Islet precursor cell (in vitro differentiated cells): ENCODE measurements at regions not wholly inside any gene's neighbourhood (a gene's known extent, or its start where the extent isn't known, plus 50 kb on each side); places are given as distances from the start of the nearest gene placed in this dataset.
"Not testable (repeated sequence)": the region's sequence is repeated elsewhere in the genome, so short reads cannot be mapped to it uniquely, and the experiment has no call there.

Experiments used
- DNase-seq: peaks from one replicate; pipeline ENCODE4 v3.0.0-alpha.2; 2018

- DNase-seq, result no peak
Observed at GRCh38 chr6:79391480-79391879, 145.8 kb downstream of the LCA5 start.

GRCh38 chr6:79385893-79386292 lies 151.3 kb downstream of the LCA5 start:
- no peak for DNase-seq

GRCh38 chr6:79385333-79385732 lies 150.9 kb upstream of the HMGN3 start:
- no peak for DNase-seq

DNA sequence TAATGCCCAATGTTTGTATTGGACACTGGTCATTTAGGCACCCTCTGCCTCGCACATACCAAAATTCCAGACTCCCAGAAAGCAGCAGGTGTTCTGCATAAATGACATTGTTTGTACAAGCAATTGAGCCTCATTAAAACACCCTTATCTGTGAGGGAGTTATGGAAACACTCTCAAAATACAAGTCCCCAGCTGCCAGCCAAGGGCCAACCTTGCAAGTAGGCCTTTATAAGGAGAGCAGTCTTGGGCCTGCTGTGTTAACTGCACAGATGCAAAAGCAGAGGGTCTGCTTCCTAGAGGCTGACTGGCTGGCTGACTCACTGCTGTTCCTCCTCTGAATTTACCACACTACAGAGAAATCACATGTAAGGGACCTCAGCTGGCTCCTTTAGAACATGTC lies 150.4 kb upstream of the HMGN3 start:
- no peak for DNase-seq

DNA sequence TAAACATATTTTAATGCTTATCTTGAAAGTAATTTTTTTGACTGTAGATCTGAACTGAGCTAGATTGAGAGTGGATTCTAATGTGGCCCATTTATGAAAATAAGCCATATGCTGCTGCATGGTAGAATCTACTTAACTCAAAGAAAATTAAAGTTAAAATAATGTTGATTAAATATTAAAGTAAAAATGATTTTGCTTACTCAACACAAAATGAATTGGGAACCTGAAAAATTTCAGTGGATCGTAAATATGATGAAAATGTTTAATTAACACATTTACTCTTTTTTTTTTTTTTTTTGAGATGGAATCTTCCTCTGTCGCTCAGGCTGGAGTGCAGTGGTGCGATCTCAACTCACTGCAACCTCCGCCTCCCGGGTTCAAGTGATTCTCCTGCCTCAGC lies 144.5 kb upstream of the HMGN3 start:
- no peak for DNase-seq

DNA sequence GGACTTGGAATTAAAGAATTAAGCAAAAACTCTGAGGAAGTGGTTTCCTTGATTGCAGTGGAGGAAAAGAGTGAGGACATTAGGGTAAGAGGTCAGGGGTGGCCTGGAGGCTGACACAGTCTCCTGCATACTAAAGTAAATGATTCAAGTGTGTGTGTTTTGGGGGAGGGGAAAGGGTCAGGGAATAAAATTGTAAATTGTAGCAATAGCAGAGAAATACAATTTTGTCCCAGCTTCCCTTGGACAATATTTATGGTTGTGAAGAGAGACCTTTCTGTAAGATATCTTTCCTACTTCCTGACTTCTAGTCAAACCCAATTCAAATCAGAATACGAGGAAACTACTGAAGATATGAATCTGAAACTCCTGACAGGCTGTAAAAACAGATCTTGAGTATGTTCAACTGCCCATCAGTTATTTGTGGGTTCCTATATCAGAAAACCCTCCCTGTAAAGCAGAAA lies 143.4 kb upstream of the HMGN3 start:
- no peak for DNase-seq

GRCh38 chr6:79377047-79377446 lies 142.6 kb upstream of the HMGN3 start:
- no peak for DNase-seq

DNA sequence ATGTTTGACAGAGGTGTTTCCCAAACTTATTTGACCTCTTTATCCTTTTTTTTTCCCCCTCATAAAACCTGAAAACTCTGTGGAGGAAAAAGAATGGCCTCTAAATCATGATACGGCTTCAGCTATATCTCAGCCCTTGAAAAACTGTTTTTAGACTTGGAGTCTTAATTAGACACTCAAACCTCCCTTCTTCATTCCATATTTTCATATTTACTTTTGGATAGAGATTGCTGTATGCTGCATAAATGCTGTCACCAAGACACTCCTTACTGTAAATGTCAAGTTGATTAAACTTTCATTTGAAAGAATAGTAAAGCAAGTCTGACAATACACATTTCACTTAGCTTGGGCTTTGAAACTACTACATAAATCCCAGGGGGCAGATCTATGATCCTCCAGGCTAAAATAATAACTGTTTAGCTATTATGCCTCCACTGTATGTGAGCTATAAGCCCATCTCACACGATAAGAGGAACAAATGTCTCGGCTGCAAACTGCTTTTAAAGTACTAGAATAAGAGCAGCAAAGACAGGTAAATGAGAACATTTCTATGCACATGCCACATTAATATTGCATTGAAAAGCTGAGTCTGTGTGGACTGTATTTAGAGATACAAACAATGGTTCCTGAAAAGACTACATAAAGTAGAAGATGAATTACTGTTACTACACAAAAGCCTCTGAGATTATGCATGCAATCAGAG lies 141.3 kb upstream of the HMGN3 start:
- no peak for DNase-seq

GRCh38 chr6:79374308-79374707 lies 139.8 kb upstream of the HMGN3 start:
- no peak for DNase-seq

GRCh38 chr6:79373880-79374279 lies 139.4 kb upstream of the HMGN3 start:
- no peak for DNase-seq

GRCh38 chr6:79373246-79373645 lies 138.8 kb upstream of the HMGN3 start:
- no peak for DNase-seq

DNA sequence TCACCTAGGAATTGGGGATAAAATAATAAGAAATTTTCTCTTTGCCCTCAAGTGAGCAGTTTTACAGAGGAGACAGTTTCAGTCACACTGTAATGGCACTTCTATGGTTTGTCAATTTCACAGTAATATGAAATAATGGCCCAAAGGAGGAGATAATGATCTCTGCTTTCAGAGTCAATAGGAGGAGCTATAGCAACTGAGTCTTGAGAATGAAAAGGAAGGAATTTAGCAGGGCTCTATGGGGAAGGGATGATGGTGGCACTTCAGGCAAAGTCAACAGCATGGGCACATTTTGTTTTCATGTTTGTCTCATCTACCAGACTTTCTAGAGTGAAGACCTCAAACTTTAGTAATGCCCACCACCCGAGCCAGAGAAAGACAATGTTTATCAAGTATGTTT lies 138.3 kb upstream of the HMGN3 start:
- DNase-seq, result no peak

GRCh38 chr6:79369026-79369425 lies 134.5 kb upstream of the HMGN3 start:
- DNase-seq, result no peak

- DNase-seq, result not testable (repeated sequence)
Observed at GRCh38 chr6:79363441-79363840, 129.0 kb upstream of the HMGN3 start.

DNA sequence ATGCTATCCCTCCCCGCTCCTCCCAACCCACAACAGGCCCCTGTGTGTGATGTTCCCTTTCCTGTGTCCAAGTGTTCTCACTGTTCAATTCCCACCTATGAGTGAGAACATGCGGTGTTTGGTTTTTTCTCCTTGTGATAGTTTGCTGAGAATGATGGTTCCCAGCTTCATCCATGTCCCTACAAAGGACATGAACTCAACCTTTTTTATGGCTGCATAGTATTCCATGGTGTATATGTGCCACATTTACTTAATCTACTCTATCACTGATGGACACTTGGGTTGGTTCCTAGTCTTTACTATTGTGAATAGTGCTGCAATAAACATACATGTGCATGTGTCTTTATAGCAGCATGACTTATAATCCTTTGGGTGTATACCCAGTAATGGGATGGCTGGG lies 126.6 kb upstream of the HMGN3 start:
- not testable (repeated sequence) for DNase-seq

- DNase-seq, result no peak
Observed at GRCh38 chr6:79353226-79353625, 118.7 kb upstream of the HMGN3 start.

DNA sequence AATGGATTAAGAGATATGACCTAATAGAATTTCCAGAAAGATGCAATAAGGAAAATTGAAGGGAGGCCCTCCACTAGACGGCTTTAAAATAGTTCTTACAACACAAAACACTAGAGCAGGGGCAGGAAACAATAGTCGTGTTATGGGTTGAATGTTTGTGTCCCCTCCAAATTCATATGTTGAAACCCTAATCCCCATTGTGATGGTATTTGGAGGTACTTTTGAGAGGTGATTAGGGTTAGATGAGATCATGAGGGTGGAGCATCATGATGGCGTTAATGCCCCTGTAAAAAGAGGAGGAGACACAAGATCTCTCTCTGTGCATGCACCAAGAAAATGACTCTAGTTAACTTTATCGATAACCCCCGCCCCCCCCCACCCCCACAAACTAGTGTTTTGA lies 104.0 kb upstream of the HMGN3 start:
- DNase-seq, result no peak

GRCh38 chr6:79335133-79335674 lies 100.7 kb upstream of the HMGN3 start:
- DNase-seq, result no peak

GRCh38 chr6:79334674-79335073 lies 100.2 kb upstream of the HMGN3 start:
- no peak for DNase-seq

DNA sequence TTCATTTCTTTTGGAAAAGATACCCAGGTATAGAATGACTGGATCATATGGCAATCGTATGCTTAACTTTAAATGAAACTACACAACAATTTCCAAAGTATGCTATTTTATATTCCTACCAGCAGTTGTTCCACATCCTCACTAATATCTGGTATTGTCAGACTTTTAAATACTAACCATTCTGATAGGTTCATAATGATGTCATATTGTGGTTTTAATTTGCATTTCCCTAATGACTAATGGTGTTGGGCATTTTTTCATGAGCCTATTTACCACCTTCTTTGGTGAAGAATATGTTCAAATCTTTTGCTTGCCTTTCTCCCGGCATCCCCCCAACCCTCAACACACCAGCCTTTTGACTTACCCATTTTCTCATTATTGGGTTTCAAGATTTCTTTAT lies 96.2 kb upstream of the HMGN3 start:
- DNase-seq, result no peak

- no peak for DNase-seq
Observed at GRCh38 chr6:79313254-79313653, 78.8 kb upstream of the HMGN3 start.

GRCh38 chr6:79307321-79308036 lies 73.0 kb upstream of the HMGN3 start:
- no peak for DNase-seq

GRCh38 chr6:79305020-79305419 lies 70.5 kb upstream of the HMGN3 start:
- DNase-seq, result no peak

DNA sequence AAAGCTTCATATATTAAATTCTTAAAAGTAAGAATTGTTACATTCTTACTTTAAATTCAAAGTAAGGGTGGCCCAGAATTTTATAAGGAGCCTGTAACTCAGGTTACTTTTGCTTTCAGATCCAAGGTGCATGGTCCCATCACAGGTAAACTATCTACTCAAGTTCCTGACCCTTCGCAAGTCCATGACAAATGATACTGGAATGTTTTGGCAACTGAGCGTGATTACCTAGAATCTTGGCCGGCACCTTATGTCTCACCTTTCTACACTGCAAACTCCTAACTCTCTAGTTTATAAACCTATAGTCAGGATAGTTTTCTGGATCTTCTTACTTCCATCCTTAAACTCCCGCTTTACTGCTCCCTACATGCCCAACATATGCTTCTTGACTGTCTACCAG lies 67.9 kb upstream of the HMGN3 start:
- DNase-seq, result no peak
